ENCODE measurements at regions not wholly inside any gene's neighbourhood (a gene's known extent, or its start where the extent isn't known, plus 50 kb on each side); places are given as distances from the start of the nearest gene placed in this dataset.
"Not testable (repeated sequence)": the region's sequence is repeated elsewhere in the genome, so short reads cannot be mapped to it uniquely, and the experiment has no call there.

- FAIRE-seq (no peak), DNase-seq (ENCODE audit: insufficient read length) (no peak)
- no peak for TF ChIP-seq POLR2AphosphoS5 (IDR thresholded peaks at IDR 0.05; ENCODE audit: low read depth, low read length)
- TF ChIP-seq POLR2A (IDR thresholded peaks at IDR 0.05; ENCODE audit: low read depth, low read length): no peak
These were observed 79.3 kb upstream of the ZNF479 start for GRCh38 chr7:57211428-57212100.

GRCh38 chr7:57215423-57215822 lies 83.2 kb upstream of the ZNF479 start:
- no peak for TF ChIP-seq TAF1 (IDR thresholded peaks at IDR 0.05; ENCODE audit: borderline replicate concordance, low read depth, low read length)
- TF ChIP-seq POLR2AphosphoS5 (IDR thresholded peaks at IDR 0.05; ENCODE audit: low read depth, low read length): no peak
- no peak for TF ChIP-seq POLR2A (IDR thresholded peaks at IDR 0.05; ENCODE audit: low read depth, low read length)
- FAIRE-seq (no peak), DNase-seq (ENCODE audit: insufficient read length) (no peak)

- DNase-seq (ENCODE audit: insufficient read length) (no peak), FAIRE-seq (no peak)
- no peak for TF ChIP-seq POLR2AphosphoS5 (IDR thresholded peaks at IDR 0.05; ENCODE audit: low read depth, low read length)
- TF ChIP-seq POLR2A (IDR thresholded peaks at IDR 0.05; ENCODE audit: low read depth, low read length): no peak
- no peak for TF ChIP-seq TAF1 (IDR thresholded peaks at IDR 0.05; ENCODE audit: borderline replicate concordance, low read depth, low read length)
These were observed 84.1 kb upstream of the ZNF479 start for GRCh38 chr7:57216340-57216739.

GRCh38 chr7:57218196-57218716 lies 86.0 kb upstream of the ZNF479 start:
- no peak for FAIRE-seq

GRCh38 chr7:57220746-57221145 lies 88.5 kb upstream of the ZNF479 start:
- TF ChIP-seq TAF1 (IDR thresholded peaks at IDR 0.05; ENCODE audit: borderline replicate concordance, low read depth, low read length): no peak
- TF ChIP-seq POLR2AphosphoS5 (IDR thresholded peaks at IDR 0.05; ENCODE audit: low read depth, low read length): no peak
- FAIRE-seq (no peak), DNase-seq (ENCODE audit: insufficient read length) (no peak)

More at GRCh38 chr7:57218196-57218716, 86.0 kb upstream of the ZNF479 start:
- TF ChIP-seq TAF1 (IDR thresholded peaks at IDR 0.05; ENCODE audit: borderline replicate concordance, low read depth, low read length) (no peak), POLR2A (IDR thresholded peaks at IDR 0.05; ENCODE audit: low read depth, low read length) (no peak), POLR2AphosphoS5 (IDR thresholded peaks at IDR 0.05; ENCODE audit: low read depth, low read length) (no peak)
- no peak for DNase-seq (ENCODE audit: insufficient read length)

- FAIRE-seq: no peak
- no peak for DNase-seq (ENCODE audit: insufficient read length)
- no peak for TF ChIP-seq TAF1 (IDR thresholded peaks at IDR 0.05; ENCODE audit: borderline replicate concordance, low read depth, low read length)
These were observed 93.4 kb upstream of the ZNF479 start for GRCh38 chr7:57225666-57226065.

GRCh38 chr7:57241236-57241635 lies 109.0 kb upstream of the ZNF479 start:
- FAIRE-seq; DNase-seq (ENCODE audit: insufficient read length): not testable (repeated sequence)

GRCh38 chr7:57243551-57243950 lies 111.3 kb upstream of the ZNF479 start:
- FAIRE-seq: not testable (repeated sequence)

GRCh38 chr7:57244345-57244980 lies 112.2 kb upstream of the ZNF479 start:
- DNase-seq (ENCODE audit: insufficient read length); FAIRE-seq: not testable (repeated sequence)

More at GRCh38 chr7:57243551-57243950, 111.3 kb upstream of the ZNF479 start:
- not testable (repeated sequence) for DNase-seq (ENCODE audit: insufficient read length)

GRCh38 chr7:57245206-57245605 lies 113.0 kb upstream of the ZNF479 start:
- DNase-seq (ENCODE audit: insufficient read length): no peak
- TF ChIP-seq TAF1 (IDR thresholded peaks at IDR 0.05; ENCODE audit: borderline replicate concordance, low read depth, low read length) (no peak), POLR2AphosphoS5 (IDR thresholded peaks at IDR 0.05; ENCODE audit: low read depth, low read length) (no peak), POLR2A (IDR thresholded peaks at IDR 0.05; ENCODE audit: low read depth, low read length) (no peak)
- no peak for FAIRE-seq

- FAIRE-seq: no peak
- DNase-seq (ENCODE audit: insufficient read length): no peak
- TF ChIP-seq POLR2AphosphoS5 (IDR thresholded peaks at IDR 0.05; ENCODE audit: low read depth, low read length) (no peak), POLR2A (IDR thresholded peaks at IDR 0.05; ENCODE audit: low read depth, low read length) (no peak), TAF1 (IDR thresholded peaks at IDR 0.05; ENCODE audit: borderline replicate concordance, low read depth, low read length) (no peak)
These were observed 118.6 kb upstream of the ZNF479 start for GRCh38 chr7:57250801-57251200.

GRCh38 chr7:57256637-57257375 lies 124.6 kb upstream of the ZNF479 start:
- FAIRE-seq (no peak), DNase-seq (ENCODE audit: insufficient read length) (no peak)
- TF ChIP-seq TAF1 (IDR thresholded peaks at IDR 0.05; ENCODE audit: borderline replicate concordance, low read depth, low read length) (no peak), POLR2AphosphoS5 (IDR thresholded peaks at IDR 0.05; ENCODE audit: low read depth, low read length) (no peak), POLR2A (IDR thresholded peaks at IDR 0.05; ENCODE audit: low read depth, low read length) (no peak)

Measured in GM12892 (cell line).